Hippocampal formation (tissue), 2 donors: ENCODE measurements at regions not wholly inside any gene's neighbourhood (a gene's known extent, or its start where the extent isn't known, plus 50 kb on each side); places are given as distances from the start of the nearest gene placed in this dataset.
"Not testable (repeated sequence)": the region's sequence is repeated elsewhere in the genome, so short reads cannot be mapped to it uniquely, and the experiment has no call there.

Experiments
- DNase-seq, 2 donors: peaks; one replicate each; lab custom pipeline; 2025; lab: John Stamatoyannopoulos, UW

DNA sequence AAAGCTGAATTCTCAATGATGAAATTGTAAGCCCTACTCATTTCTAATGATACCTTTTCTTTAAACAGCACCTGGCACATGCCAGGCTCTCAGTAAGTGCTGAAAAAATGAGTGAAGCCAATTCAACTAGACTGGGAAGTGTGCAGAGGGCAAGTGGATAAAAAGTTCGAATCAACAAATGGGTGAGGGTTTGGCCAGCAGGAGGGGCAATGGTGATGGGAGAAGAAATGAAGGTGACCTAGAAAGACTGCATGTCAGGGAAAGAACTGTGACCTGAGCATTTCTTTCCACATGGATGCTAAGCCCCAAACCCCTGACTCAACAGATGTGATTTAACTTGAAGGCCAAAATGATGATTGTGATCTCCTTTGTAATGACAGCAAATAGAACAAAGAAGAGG is 54.6 kb downstream of the DKK1 start:
- no peak for DNase-seq

DNA sequence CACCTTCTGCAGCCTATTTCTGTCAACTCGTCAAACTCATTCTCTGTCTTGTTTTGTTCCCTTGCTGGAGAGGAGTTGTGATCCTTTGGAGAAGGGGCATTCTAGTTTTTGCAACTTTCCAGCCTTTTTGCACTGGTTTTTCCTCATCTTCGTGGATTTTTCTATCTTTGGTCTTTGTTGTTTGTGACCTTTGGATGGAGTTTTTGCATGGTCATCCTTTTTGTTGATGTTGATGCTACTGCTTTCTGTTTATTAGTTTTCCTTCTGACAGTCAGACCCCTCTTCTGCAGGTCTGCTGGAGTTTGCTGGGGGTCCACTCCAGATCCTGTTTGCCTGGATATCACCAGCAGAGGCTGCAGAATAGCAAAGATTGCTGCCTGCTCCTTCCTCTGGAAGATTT is 60.1 kb downstream of the DKK1 start:
- DNase-seq, result not testable (repeated sequence)

GRCh38 chr10:52376694-52377354 is 62.7 kb downstream of the DKK1 start:
- DNase-seq, result no peak

DNA sequence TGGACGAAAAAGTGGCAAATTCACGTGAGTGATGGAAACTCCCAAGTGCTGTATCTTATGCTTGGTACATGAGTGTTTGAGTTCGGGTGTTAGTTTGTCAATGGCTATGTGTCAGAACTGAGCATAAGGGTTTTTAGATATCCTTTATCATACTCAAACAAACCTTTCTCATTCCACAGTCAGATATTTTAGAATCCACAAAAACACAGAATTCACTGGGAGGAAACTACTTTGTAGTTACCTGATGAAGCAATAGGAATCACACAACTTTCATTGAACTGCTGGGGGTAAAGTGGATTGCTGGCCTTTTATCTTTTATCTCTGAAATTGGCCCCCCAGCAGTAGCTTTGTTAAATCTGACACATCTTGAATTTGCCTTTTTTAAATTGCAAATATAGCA is 64.0 kb downstream of the DKK1 start:
- DNase-seq, result no peak

- no peak for DNase-seq
Measured at GRCh38 chr10:52379287-52379686, 65.2 kb downstream of the DKK1 start.

DNA sequence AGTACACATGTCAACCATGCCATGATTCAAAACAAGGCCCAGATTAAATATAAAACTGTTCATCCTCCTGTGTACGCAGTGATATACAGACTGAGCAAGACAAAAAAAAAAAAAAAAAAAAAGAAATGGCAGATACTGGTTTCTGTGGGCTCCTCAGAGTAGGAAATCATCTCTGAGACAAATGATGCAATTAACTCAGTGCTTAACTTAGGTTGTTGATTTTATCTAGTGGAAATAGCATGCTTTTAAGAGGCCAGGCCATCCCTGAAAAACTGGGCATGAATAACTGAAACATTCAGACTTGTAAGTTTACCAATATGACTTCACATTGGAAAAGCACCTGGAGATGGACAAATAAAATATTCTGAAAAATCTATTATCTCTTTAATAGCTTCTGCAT is 69.0 kb downstream of the DKK1 start:
- DNase-seq, result no peak

GRCh38 chr10:52387744-52388143 is 73.7 kb downstream of the DKK1 start:
- no peak for DNase-seq

- no peak for DNase-seq
Measured at GRCh38 chr10:52390388-52390787, 76.3 kb downstream of the DKK1 start.

DNA sequence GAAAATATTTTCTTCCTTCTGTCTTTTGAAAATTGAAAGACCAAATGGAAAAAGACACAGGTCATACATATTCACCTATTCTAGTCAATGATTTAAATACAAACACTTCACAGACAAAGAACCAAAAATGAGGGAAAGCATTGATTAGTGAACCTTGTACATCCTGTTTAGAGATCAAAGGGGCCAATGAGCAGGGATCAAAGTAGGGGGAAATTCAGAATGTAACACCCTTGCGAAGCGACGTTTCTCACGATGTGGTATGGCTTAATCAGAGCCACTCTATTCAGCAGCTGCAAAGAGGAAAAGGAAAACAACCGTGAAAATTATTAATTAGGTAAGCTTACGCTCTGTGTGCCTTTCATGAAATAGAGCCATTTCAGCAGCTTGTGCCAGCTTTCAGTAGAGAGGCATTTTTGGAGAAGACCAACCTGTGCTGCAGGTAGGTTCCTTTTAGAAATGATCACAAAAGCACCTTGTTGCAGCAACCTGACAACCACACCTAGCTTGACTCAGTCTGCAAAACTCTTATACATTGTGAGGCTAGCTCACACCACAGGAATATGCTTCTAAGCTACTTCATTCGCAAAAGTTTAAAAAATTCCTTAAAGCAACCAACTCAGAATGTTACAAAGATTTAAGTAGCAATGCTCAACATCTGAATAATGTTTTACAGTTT is 78.0 kb downstream of the DKK1 start:
- no peak for DNase-seq

- no peak for DNase-seq
Measured at GRCh38 chr10:52394246-52394645, 80.2 kb downstream of the DKK1 start.

DNA sequence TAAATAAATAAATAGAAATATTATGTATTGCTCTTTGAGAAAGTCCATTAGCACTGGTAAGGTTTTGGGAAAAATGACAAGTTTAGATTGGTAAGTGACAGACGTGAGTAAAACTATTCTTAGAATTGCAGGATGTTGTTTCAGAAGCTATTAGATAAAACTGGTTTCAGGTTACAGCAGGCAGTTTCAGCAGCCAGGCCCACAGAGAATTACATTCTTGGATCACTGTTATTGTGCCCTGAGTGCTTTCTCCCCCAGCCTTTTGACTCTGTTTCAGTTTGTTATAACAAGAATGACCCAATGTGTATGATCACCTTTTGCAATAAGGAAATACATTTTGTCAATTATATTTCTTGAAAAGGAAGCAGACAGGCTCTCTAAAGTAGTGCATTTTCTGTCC is 86.5 kb downstream of the DKK1 start:
- DNase-seq, result no peak

DNA sequence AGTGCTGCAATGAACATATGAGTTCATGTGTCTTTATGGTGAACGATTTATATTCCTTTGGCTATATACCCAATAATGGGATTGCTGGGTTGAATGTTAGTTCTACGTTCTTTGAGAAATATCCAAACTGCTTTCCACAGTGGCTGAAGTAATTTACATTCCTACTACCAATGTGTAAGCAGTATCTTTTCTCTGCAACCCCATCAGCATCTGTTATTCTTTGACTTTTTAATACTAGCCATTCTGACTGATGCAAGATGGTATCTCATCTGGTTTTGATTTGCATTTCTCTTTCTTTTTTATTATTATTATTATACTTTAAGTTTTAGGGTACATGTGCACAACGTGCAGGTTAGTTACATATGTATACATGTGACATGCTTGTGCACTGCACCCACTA is 89.7 kb downstream of the DKK1 start:
- DNase-seq, result not testable (repeated sequence)

DNA sequence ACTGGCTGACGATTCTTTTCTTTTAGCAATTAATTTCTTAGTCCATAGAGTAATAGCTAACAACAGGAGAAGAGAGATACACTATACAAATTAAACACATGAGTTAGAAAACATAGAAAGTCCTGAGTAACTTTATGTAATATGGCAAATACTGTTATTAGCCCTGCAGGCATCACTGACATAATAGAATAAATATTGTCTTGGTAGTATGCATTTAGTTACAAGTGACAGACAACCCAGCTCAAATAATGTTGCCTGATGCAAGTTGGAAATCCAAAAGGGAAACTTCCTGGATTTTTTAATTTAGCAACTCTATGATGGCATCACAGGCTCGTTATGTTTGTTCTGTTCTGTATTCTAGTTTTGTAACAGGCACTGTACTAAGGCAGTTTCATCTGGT is 95.1 kb downstream of the DKK1 start:
- no peak for DNase-seq

DNA sequence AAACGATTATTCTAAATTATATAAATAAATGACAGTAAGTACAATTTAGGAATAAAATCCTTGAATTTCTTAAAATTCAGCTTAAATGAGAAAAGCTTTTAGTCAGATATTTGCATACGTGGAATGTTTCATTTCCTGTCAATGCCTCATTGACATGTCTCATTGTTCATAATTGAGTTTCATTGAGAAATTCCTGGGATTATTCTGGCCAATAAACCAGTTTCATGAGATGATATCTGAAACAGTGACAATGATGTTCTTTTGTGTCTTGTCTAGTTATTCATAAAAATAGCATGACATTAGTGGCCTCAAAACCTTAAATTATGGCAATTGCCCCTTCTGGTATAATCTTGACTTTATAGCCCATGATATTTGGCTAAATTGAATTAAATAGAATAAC is 95.8 kb downstream of the DKK1 start:
- no peak for DNase-seq

DNA sequence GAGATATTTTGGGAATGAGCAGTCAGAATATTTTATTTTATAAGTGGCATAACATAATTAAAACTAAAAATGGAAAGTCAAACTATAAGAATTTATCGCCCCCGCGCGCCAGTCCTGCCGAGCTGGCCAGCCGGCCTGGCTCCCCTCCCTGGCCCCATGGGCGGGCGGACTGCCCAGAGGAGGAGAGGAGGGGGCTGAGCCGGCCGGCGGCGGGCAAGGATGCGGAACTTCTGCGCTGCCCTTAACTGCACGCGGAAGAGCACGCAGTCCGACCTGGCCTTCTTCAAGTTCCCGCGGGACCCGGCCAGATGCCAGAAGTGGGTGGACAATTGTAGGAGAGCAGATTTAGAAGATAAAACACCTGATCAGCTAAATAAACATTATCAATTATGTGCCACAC is 96.8 kb downstream of the DKK1 start:
- DNase-seq, result no peak

DNA sequence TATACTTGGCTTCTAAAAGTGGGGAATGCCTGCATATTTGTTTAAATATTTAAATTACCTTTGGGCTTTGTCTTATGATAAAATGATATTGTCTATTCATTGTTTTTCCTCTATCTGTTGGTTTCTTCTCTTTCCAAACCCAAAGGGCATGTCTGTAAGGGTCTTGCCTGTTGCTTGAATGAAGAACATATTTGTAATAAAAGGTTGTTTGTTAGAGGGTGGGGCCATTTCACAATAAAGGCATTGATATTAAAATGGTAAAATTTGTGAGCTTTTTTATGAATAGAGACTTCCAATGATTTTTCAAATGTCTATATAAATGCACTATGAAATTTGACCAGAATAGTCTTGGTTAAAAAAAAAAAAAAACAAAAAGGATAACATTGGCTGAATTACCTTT is 105.2 kb downstream of the DKK1 start:
- no peak for DNase-seq

- no peak for DNase-seq
Measured at GRCh38 chr10:52420656-52421055, 106.6 kb downstream of the DKK1 start.

DNA sequence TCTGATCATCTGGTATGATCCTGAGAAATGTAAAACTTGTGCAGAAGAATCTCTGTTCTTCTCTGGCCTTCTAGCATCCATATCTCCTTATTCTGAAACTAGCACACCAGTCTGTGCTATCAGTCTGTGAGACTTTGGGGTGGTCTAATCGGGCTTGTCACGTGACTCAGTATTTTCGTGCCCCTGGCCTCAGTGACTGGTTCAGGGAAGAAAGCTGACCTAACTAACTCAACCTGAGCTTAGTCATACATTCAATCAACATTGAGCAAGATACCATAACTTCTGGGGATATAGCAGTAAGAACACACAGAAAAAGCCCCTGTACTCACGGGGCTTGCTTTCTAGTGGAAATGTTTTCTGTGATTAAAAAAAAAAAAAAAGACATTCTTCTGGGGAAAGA is 109.3 kb downstream of the DKK1 start:
- DNase-seq, result no peak

GRCh38 chr10:52424341-52424740 is 110.3 kb downstream of the DKK1 start:
- no peak for DNase-seq

DNA sequence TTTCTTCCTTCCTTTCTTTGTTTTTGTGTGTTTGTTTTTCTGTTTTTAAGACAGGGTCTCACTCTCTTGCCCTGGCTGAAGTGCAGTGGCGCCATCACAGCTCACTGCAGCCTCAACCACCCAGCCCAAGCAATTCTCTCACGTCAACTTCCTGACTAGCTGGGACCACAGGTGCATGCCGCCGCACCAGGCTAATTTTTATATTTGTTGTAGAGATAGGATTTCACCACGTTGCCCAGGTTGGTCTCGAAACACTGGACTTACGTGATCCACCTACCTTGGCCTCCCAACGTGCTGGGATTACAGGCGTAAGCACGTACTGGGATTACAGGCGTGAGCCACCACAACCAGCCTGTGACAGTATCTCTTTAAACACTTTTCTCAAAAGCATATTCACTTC is 120.7 kb downstream of the DKK1 start:
- no peak for DNase-seq

DNA sequence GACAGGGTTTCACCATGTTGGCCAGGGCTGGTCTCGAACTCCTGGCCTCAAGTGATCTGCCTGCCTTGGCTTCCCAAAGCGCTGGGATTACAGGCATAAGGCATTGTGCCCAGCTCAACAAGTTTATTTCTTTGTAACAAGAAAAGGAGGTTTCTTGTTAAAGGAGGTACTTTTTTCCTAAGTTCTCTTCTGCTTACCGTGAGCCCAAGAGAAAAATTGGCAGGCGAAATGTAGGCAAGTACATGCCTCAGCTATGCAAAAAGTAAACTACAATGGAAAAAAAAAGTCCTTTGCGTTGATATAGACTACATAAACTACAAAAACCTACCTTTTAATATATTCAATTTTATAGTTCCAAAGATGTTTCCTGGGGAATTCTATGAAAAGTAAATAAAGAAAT is 122.6 kb downstream of the DKK1 start:
- no peak for DNase-seq

- no peak for DNase-seq
Measured at GRCh38 chr10:52437205-52437646, 123.1 kb downstream of the DKK1 start.

DNA sequence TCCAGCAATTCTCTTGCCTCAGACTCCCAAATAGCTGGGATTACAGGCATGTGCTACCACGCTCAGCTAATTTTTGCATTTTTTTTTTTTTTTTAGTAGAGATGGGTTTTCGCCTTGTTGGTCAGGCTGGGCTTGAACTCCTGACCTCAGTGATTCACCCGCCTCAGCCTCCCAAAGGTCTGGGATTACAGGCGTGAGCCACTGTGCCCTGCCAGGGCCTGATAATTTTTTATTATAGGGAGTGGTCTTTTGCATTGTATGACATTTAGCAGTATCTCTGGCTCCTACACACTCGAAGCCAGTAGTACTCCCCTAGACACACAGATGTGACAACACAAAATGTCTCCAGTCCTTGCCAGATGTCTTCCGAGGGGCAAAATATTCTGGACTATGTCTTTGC is 124.0 kb downstream of the DKK1 start:
- DNase-seq, result no peak
